Right ventricle myocardium inferior (tissue), 1 donor: ENCODE measurements at regions not wholly inside any gene's neighbourhood (a gene's known extent, or its start where the extent isn't known, plus 50 kb on each side); places are given as distances from the start of the nearest gene placed in this dataset.

Experiments
- ATAC-seq: fragments of 200-7000 bp; cut with Tn5 transposase; one replicate; pipeline ENCODE4 v1.9.1; 2020; ENCODE audit warnings: mild to moderate bottlenecking, moderate library complexity
- DNase-seq: peaks from one replicate; pipeline ENCODE4 v3.0.0; 2021; ENCODE audit errors: missing footprints
- intact Hi-C: fragments of 100-400 bp; cut with DNase I; formaldehyde crosslinking; loops from one replicate; pipeline ENCODE4 v1.11.0; 2022
- donor health status: DM: no; HTN: yes; CAD: no; lungs with severe emphysema.

- DNase-seq: no peak
- ATAC-seq: no peak
- intact Hi-C loops: no loop called here
Measured at GRCh38 chr1:37294096-37294495, 180.3 kb upstream of the ZC3H12A start.

GRCh38 chr1:37294529-37294928 is 179.9 kb upstream of the ZC3H12A start:
- ATAC-seq (no peak), DNase-seq (no peak)
- intact Hi-C loops: no loop called here

GRCh38 chr1:37298769-37299168 is 175.6 kb upstream of the ZC3H12A start:
- ATAC-seq: no peak
- no peak for DNase-seq
- intact Hi-C loops: no loop called here

GRCh38 chr1:37299216-37299615 is 175.2 kb upstream of the ZC3H12A start:
- intact Hi-C loops: no loop called here
- DNase-seq: no peak
- no peak for ATAC-seq

- DNase-seq (no peak), ATAC-seq (no peak)
- intact Hi-C loops: no loop called here
Measured at GRCh38 chr1:37303884-37304574, 170.4 kb upstream of the ZC3H12A start.

- intact Hi-C loops: no loop called here
- ATAC-seq (no peak), DNase-seq (no peak)
Measured at GRCh38 chr1:37305108-37305507, 169.3 kb upstream of the ZC3H12A start.

- ATAC-seq (no peak), DNase-seq (no peak)
- intact Hi-C loops: no loop called here
Measured at GRCh38 chr1:37305841-37306240, 168.5 kb upstream of the ZC3H12A start.

GRCh38 chr1:37306461-37306860 is 167.9 kb upstream of the ZC3H12A start:
- intact Hi-C loops: no loop called here
- ATAC-seq (no peak), DNase-seq (no peak)

GRCh38 chr1:37306871-37307270 is 167.5 kb upstream of the ZC3H12A start:
- intact Hi-C loops: no loop called here
- no peak for ATAC-seq
- DNase-seq: no peak

GRCh38 chr1:37308031-37308960 is 166.1 kb upstream of the ZC3H12A start:
- no peak for DNase-seq
- intact Hi-C loops: no loop called here

GRCh38 chr1:37309574-37309973 is 164.8 kb upstream of the ZC3H12A start:
- DNase-seq: no peak
- no peak for ATAC-seq

More at GRCh38 chr1:37308031-37308960, 166.1 kb upstream of the ZC3H12A start:
- ATAC-seq: no peak

GRCh38 chr1:37310064-37310463 is 164.3 kb upstream of the ZC3H12A start:
- ATAC-seq (no peak), DNase-seq (no peak)
- intact Hi-C loops: no loop called here

More at GRCh38 chr1:37309574-37309973, 164.8 kb upstream of the ZC3H12A start:
- intact Hi-C loops: no loop called here

- ATAC-seq: no peak
- intact Hi-C loops: no loop called here
Measured at GRCh38 chr1:37315371-37315846, 159.0 kb upstream of the ZC3H12A start.

GRCh38 chr1:37317870-37318467 is 156.4 kb upstream of the ZC3H12A start:
- DNase-seq (no peak), ATAC-seq (no peak)
- intact Hi-C loops: no loop called here

More at GRCh38 chr1:37315371-37315846, 159.0 kb upstream of the ZC3H12A start:
- no peak for DNase-seq

- intact Hi-C loops: no loop called here
- DNase-seq (no peak), ATAC-seq (no peak)
Measured at GRCh38 chr1:37318490-37318889, 155.9 kb upstream of the ZC3H12A start.

GRCh38 chr1:37319284-37319683 is 155.1 kb upstream of the ZC3H12A start:
- DNase-seq (no peak), ATAC-seq (no peak)

GRCh38 chr1:37323486-37324377 is 150.6 kb upstream of the ZC3H12A start:
- no peak for ATAC-seq
- intact Hi-C loops: no loop called here
- no peak for DNase-seq

More at GRCh38 chr1:37319284-37319683, 155.1 kb upstream of the ZC3H12A start:
- intact Hi-C loops: no loop called here

- no peak for DNase-seq
- intact Hi-C loops: no loop called here
- no peak for ATAC-seq
Measured at GRCh38 chr1:37325010-37325409, 149.4 kb upstream of the ZC3H12A start.
